HG02763 (cell line): ENCODE measurements at regions not wholly inside any gene's neighbourhood (a gene's known extent, or its start where the extent isn't known, plus 50 kb on each side); places are given as distances from the start of the nearest gene placed in this dataset.
"Not testable (repeated sequence)": the region's sequence is repeated elsewhere in the genome, so short reads cannot be mapped to it uniquely, and the experiment has no call there.

ENCODE experiments used
- ATAC-seq: cut with Tn5 transposase; IDR thresholded peaks from one replicate; pipeline ENCODE4 v1.9.1; 2021; ENCODE audit warnings: mild to moderate bottlenecking, moderate library complexity; ENCODE audit not compliant: unreplicated experiment

DNA sequence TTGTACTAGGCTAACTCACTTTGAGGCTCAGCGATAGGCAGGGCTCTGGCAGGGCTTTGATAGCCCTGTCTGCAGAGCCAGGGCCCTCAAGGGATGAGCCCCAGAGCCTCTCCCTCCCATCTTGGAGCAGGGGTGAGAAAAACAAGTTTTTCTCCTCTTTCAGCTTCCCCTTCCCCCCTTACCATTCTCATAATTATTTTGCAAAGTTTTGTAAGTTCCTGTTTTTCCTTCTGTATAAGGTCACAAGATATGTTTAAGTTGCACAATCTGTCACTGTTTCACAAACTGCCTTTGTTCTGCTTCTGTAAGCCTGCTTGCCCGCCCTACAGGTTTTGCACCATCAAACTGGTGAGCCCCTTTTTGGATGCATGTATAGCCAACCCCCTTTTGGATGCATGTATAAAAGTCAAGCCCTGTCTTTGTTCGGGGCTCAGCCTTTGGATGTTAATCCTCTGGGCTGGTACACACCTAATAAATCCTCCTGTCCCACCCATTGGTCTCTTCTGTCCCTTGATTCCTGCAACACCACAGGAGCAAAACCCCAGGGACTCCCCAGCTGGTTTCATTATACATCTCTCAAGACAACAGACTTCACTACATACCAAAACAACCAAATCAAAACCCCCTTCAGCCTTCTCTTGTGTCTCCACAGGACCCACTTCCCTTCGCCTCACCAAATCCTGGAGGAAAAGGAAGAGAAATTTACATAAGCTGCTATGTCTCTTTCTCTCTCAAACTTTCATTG is 52.5 kb upstream of the RESF1 start:
- ATAC-seq = no peak

- no peak for ATAC-seq
Observed at GRCh38 chr12:31903025-31903424, 56.2 kb upstream of the RESF1 start.

DNA sequence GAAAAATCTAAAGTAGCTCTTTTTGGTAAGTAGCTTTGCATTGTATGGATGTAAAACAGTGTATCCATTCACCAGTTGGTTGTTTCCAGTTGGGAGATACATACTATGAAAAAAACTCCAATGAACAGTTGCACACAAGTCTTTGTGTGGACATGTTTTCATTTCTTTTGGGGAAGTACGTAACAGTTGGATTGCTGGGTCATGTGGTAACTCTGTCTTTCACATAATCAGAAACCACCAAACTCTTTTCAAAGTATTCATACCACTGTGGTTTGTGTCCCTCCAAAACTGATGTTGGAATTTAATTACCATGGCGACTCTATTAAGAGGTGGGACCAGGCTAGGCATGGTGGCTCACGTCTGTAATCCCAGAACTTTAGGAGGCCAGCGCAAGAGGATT is 58.9 kb upstream of the RESF1 start:
- ATAC-seq = no peak

GRCh38 chr12:31899109-31899508 is 60.1 kb upstream of the RESF1 start:
- ATAC-seq = no peak

- ATAC-seq = no peak
Observed at GRCh38 chr12:31897781-31898503, 61.3 kb upstream of the RESF1 start.

- ATAC-seq = not testable (repeated sequence)
Observed at GRCh38 chr12:31897092-31897491, 62.1 kb upstream of the RESF1 start.

- peak; percentile 99 for ATAC-seq
Observed at GRCh38 chr12:31896514-31897039, 62.6 kb upstream of the RESF1 start.

- no peak for ATAC-seq
Observed at GRCh38 chr12:31895449-31896150, 63.6 kb upstream of the RESF1 start.

DNA sequence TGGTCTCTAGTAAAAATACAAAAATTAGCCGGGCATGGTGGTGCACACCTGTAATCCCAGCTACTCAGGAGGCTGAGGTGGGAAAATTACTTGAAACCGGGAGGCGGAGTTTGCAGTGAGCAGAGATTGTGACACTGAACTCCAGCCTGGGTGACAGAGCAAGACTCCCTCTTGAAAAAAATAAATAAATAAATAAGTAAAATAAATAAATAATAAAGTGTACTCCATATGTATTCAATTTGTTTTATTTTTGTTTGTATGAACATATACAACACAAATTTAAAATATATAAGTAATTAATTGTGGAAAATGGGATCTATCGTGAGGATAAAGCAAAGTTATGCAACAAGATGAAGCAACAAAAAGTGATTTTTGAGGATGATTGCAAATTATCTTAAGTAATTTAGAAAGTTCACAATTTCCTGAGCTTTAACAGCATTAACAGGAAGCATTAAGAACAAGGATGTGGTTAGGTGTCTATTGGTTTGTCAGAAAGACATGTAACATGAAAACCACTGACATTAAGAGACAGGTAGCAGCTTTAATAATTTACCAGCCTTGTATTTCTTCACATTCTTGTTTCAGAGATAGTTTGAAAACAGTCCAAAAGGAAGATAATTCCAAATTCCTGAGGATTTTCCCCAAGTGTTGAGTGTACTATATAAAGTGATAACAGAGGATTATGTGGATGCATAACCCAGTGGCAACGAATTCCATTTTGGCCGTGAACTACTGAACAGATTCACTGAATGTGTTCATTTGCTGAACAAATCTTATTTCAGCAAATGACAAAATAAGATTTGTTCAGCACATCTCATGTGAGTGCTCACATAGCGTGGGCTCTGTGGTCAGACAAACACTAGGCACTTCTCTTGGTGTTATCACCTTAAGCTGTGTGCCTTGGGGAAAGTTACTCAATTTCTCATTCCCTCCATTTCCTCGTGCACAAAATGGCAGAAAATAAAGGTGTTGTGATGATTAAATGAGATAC is 68.6 kb upstream of the RESF1 start:
- ATAC-seq = no peak

DNA sequence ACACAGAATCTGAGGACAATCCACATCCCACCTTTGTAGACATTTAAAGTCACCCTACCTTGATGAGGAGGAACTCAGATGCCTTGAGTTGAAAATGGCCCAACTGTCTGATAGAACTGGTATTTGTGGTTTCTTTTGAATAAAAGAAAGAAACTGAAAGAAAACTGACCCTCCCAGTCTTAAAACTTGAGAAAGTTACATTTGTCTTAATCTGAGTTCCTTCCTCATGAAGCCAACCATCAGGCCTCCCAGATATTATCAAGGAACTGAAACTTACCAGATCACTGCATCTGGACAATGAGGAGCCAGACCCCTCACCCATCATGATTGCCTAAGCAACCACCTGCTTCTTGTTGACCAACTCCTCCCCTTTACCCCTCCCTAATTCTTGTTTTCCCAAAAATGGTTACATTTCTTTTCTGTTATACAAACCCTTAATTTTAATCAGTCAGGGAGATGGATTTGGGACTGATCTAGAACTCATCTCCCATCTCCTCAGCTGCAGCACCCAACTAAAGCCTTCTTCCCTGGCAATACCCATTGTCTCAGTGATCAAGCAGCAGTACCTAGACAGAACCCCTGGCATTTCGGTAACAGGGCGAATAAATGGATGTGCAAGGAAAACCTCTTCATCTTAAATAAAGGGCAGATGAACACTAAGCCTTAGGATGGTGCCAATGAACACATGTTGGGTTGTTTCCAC is 72.0 kb upstream of the RESF1 start:
- peak; percentile 47 for ATAC-seq

DNA sequence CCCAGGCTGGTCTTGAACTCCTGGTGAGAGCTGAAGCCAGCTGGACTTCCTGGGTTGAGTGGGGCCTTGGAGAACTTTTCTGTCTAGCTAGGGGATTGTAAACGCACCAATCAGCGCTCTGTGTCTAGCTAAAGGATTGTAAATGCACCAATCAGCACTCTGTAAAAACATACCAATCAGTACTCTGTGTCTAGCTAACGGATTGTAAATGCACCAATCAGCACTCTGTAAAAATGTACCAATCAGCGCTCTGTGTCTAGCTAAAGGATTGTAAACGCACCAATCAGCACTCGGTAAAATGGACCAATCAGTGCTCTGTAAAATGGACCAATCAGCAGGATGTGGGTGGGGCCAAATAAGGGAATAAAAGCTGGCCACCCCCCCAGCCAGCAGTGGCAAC is 76.5 kb upstream of the RESF1 start:
- ATAC-seq = not testable (repeated sequence)

DNA sequence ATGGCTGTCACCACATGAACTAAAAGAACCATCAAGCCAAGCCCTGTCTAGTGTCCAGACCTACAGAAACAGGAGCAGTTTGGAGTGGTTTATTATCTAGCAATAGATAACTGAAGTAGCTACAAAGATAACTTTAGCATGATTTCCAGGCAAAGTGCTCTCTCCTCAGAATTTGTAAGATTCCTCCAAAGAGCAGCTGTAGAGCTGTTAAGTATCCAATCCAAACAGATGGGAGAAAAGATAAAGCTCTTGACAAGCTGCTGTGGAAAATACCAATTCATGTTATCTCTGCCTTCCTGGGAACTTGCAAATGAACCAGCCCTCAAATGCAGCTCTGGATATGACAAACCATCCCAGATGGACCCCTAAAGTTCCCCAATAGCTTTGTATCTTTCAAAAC is 78.9 kb upstream of the RESF1 start:
- no peak for ATAC-seq

DNA sequence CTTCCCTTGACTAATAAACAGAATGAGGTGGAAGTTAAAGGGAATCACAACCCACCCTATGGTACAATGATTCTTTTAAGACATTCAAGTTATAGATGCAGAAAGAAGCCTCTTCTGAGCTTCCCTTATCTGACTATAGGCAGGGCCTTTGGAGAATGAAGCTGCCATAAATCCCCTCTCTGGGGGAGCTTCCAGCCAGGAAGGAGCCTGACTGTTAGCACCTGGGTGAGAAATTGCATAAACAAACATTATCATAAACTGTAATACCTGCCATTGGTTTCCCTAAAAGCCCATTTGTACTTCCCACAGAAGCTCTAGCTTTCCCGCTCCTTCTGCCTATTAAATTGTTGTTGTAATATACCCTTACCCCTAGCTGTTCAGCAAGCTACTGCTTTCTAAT is 81.3 kb upstream of the RESF1 start:
- ATAC-seq = no peak

GRCh38 chr12:31876568-31877424 is 82.4 kb upstream of the RESF1 start:
- no peak for ATAC-seq

DNA sequence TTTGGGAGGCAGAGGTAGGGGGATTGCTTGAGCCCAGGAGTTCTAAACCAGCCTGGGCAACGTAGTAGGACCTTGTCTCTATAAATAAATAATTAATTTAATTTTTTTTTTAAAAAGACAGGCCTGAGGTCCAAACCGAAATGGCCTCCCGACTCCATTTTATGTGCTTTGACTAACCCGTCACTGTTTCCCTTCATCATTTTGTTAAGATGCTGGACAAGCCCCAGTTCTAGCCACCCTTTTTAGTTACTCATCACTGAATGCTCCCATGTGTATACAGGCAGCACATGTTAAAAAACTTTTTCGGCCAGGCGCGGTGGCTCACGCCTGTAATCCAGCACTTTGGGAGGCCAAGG is 83.6 kb upstream of the RESF1 start:
- ATAC-seq = no peak

DNA sequence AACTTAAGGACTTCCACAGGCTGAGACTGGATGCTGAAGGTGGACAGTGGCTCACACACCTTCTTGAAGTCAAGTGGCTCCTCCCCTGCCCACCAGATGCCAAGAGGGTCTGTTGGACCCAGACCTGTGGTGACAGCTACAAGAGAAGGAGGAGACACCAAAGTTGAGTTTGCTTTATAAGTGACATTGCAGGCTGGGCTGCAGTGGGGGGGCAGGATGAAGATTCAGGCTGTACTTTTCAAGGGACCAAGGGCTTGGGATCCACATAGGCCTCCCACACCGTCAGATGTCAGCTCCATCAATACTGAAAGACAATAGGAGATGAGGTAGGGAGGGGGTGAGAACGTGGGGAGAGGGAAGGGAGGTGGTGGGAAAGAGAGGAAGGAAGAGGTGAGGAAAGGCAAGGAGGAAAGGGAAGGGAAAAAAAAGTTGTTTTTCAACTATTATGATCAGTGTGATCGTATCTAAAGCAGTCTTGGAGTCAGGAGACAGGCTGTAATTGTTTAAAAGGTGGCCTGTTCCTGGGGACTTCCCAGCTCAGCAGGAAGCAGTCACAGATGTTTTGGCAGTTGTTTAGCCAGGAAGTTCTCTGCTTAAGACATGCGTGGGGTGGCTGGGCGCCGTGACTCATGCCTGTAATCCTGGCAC is 84.1 kb upstream of the RESF1 start:
- ATAC-seq = peak; percentile 74

- no peak for ATAC-seq
Observed at GRCh38 chr12:31872831-31873604, 86.2 kb upstream of the RESF1 start.

- no peak for ATAC-seq
Observed at GRCh38 chr12:31869972-31870371, 89.2 kb upstream of the RESF1 start.
